H9 (cell line): ENCODE measurements at regions not wholly inside any gene's neighbourhood (a gene's known extent, or its start where the extent isn't known, plus 50 kb on each side); places are given as distances from the start of the nearest gene placed in this dataset.

ENCODE experiments used
- DNase-seq: peaks from one replicate; pipeline ENCODE4 v3.0.0-alpha.2; 2017
- H2AFZ ChIP-seq: one replicate; pipeline ENCODE4 v1.6.1; 2013; ENCODE audit warnings: mild to moderate bottlenecking, low read length, control low read depth, moderate library complexity
- H2AK5ac ChIP-seq: 2 replicates; pipeline ENCODE4 v1.6.1; 2013; ENCODE audit warnings: low read length, control low read depth, mixed read lengths; ENCODE audit not compliant: insufficient read length
- H2BK120ac ChIP-seq: one replicate; pipeline ENCODE4 v1.6.1; 2013; ENCODE audit warnings: low read depth, mild to moderate bottlenecking, low read length, control low read depth, inconsistent platforms; ENCODE audit not compliant: poor library complexity, severe bottlenecking
- H2BK12ac ChIP-seq: 2 replicates; pipeline ENCODE4 v1.6.1; 2013; ENCODE audit warnings: low read length, control low read depth, mixed read lengths, low read depth; ENCODE audit not compliant: insufficient read length
- H2BK15ac ChIP-seq: 2 replicates; pipeline ENCODE4 v1.6.1; 2013; ENCODE audit warnings: low read depth, low read length, control low read depth
- H2BK20ac ChIP-seq: one replicate; pipeline ENCODE4 v1.6.1; 2013; ENCODE audit warnings: low read depth, mild to moderate bottlenecking, low read length, control low read depth, inconsistent platforms; ENCODE audit not compliant: poor library complexity, severe bottlenecking
- H2BK5ac ChIP-seq: 2 replicates; pipeline ENCODE4 v1.6.1; 2013; ENCODE audit warnings: low read length, control low read depth, mixed read lengths; ENCODE audit not compliant: insufficient read length
- H3K14ac ChIP-seq: 2 replicates; pipeline ENCODE4 v1.6.1; 2013; ENCODE audit warnings: low read length, control low read depth; ENCODE audit not compliant: insufficient read depth
- H3K18ac ChIP-seq: 2 replicates; pipeline ENCODE4 v1.6.1; 2013; ENCODE audit warnings: low read depth, mild to moderate bottlenecking, mixed read lengths, low read length, control low read depth; ENCODE audit not compliant: insufficient read length
- H3K23ac ChIP-seq: 2 replicates; pipeline ENCODE4 v1.6.1; 2013; ENCODE audit warnings: low read length, control low read depth, mixed read lengths, low read depth; ENCODE audit not compliant: insufficient read length
- H3K23me2 ChIP-seq: 2 replicates; pipeline ENCODE4 v1.6.1; 2013; ENCODE audit warnings: low read depth, mild to moderate bottlenecking, mixed read lengths, low read length, control low read depth; ENCODE audit not compliant: insufficient read length, poor library complexity, severe bottlenecking
- H3K27ac ChIP-seq: 2 replicates; pipeline ENCODE4 v1.5.1; 2013; ENCODE audit warnings: low read length, control low read depth, mixed read lengths, low read depth; ENCODE audit not compliant: insufficient read length
- H3K27me3 ChIP-seq: 2 replicates; pipeline ENCODE4 v1.6.1; 2013; ENCODE audit warnings: low read length, control low read depth, inconsistent platforms; ENCODE audit not compliant: insufficient read depth
- H3K4ac ChIP-seq: 2 replicates; pipeline ENCODE4 v1.6.1; 2013; ENCODE audit warnings: low read depth, mild to moderate bottlenecking, control low read depth, inconsistent platforms, low read length, moderate library complexity
- H3K4me1 ChIP-seq: 2 replicates; pipeline ENCODE4 v1.6.1; 2013; ENCODE audit warnings: low read length, control low read depth, inconsistent platforms; ENCODE audit not compliant: insufficient read depth
- H3K4me2 ChIP-seq: 2 replicates; pipeline ENCODE4 v1.6.1; 2013; ENCODE audit warnings: low read length, control low read depth, mixed read lengths; ENCODE audit not compliant: insufficient read length, insufficient read depth
- H3K56ac ChIP-seq: 2 replicates; pipeline ENCODE4 v1.6.1; 2013; ENCODE audit warnings: low read depth, mild to moderate bottlenecking, mixed read lengths, low read length, control low read depth; ENCODE audit not compliant: insufficient read length
- H3K79me1 ChIP-seq: 2 replicates; pipeline ENCODE4 v1.6.1; 2013; ENCODE audit warnings: low read depth, mild to moderate bottlenecking, moderate library complexity, low read length, control low read depth, inconsistent platforms; ENCODE audit not compliant: insufficient read depth, poor library complexity, severe bottlenecking
- H3K79me2 ChIP-seq: 2 replicates; pipeline ENCODE4 v1.6.1; 2013; ENCODE audit warnings: low read length, control low read depth, inconsistent platforms; ENCODE audit not compliant: insufficient read depth
- H3K9ac ChIP-seq: 2 replicates; pipeline ENCODE4 v1.6.1; 2013; ENCODE audit warnings: low read length, control low read depth, mixed read lengths; ENCODE audit not compliant: insufficient read length; ENCODE audit errors: extremely low read depth
- H3K9me3 ChIP-seq: one replicate; pipeline ENCODE4 v1.6.1; 2013; ENCODE audit warnings: low read depth, low read length, inconsistent platforms; ENCODE audit not compliant: control insufficient read depth
- H3T11ph ChIP-seq: one replicate; pipeline ENCODE4 v1.6.1; 2013; ENCODE audit warnings: mild to moderate bottlenecking, low read length, control low read depth, inconsistent platforms
- H4K20me1 ChIP-seq: one replicate; pipeline ENCODE4 v1.6.1; 2013; ENCODE audit not compliant: control insufficient read depth, insufficient read length, insufficient read depth
- H4K5ac ChIP-seq: 2 replicates; pipeline ENCODE4 v1.6.1; 2013; ENCODE audit warnings: low read depth, mild to moderate bottlenecking, mixed read lengths, low read length, control low read depth; ENCODE audit not compliant: insufficient read length
- H4K8ac ChIP-seq: replicated peaks from 2 replicates; pipeline ENCODE4 v1.6.1; 2013; ENCODE audit warnings: low read length, control low read depth, mixed read lengths, low read depth; ENCODE audit not compliant: insufficient read length
- H4K91ac ChIP-seq: 2 replicates; pipeline ENCODE4 v1.6.1; 2013; ENCODE audit warnings: low read depth, mild to moderate bottlenecking, moderate library complexity, mixed read lengths, low read length, control low read depth; ENCODE audit not compliant: insufficient read length
- H3K27ac Mint-ChIP-seq, 3 experiments: 2 replicates in 2 of 3; 3 replicates in 1 of 3; pipeline ENCODE4 v1.8.0; 2020 to 2021; ENCODE audit warnings: mixed read lengths in 3 of 3, mild to moderate bottlenecking in 1 of 3, moderate library complexity in 1 of 3
- H3K27me3 Mint-ChIP-seq: 2 replicates; pipeline ENCODE4 v1.8.0; 2021; ENCODE audit warnings: low read depth, mild to moderate bottlenecking, moderate library complexity, mixed read lengths
- H3K36me3 Mint-ChIP-seq, 3 experiments: 2 replicates in 2 of 3; 3 replicates in 1 of 3; pipeline ENCODE4 v1.8.0; 2020 to 2021; ENCODE audit warnings: low read depth in 3 of 3, mixed read lengths in 3 of 3; ENCODE audit not compliant: insufficient read depth in 1 of 3
- H3K4me1 Mint-ChIP-seq, 2 experiments: 2 replicates each; pipeline ENCODE4 v1.8.0; 2020; ENCODE audit warnings: mixed read lengths in 2 of 2
- H3K4me3 Mint-ChIP-seq, 2 experiments: 2 replicates in 1 of 2; 3 replicates in 1 of 2; pipeline ENCODE4 v1.8.0; 2020 to 2021; ENCODE audit warnings: mild to moderate bottlenecking in 2 of 2, mixed read lengths in 2 of 2, moderate library complexity in 1 of 2
- H3K9me3 Mint-ChIP-seq, 2 experiments: 2 replicates in 1 of 2; 3 replicates in 1 of 2; pipeline ENCODE4 v1.8.0; 2020; ENCODE audit warnings: mild to moderate bottlenecking in 2 of 2, mixed read lengths in 2 of 2, moderate library complexity in 1 of 2
- CTCF ChIP-seq: fragments of 200-600 bp; sonication (generic); conservative IDR thresholded peaks from 3 replicates; pipeline ENCODE4 v1.8.0; 2021; ENCODE audit warnings: antibody characterized with exemption, mild to moderate bottlenecking
- WGBS: extraction: QIAGEN DNeasy Blood & Tissue Kit; methylation state at CpG from one replicate; pipeline ENCODE4 v1.1.7; 2013; ENCODE audit warnings: missing lambda C conversion rate, low lambda C conversion rate, mixed read lengths; ENCODE audit not compliant: insufficient read length; ENCODE audit errors: extremely low coverage; 5-methylcytosine and 5-hydroxymethylcytosine counted together

DNA sequence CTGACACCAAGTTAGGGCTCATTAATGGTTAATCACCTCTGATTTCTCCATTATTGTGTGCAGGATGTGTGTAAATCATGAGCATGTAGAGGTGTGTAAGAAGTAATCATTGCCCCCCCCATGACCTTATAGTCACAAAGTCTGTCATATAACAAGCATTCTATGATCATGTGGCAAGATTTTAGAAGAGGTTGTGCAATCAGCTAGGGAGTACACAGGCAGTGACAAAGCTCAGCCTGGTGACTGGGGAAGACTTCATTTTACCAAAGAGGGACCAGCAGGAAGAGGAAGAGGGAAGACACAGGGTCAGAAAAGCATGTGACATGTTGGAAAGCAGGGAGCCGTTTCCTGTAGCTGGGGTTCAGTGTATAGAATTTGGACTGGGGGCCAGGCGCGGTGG lies 176.5 kb upstream of the LARGE1 start:
- Histone ChIP-seq H2AK5ac (no peak overlapping the region), H3K79me2 (no peaks in the 10 kb centered on the region), H3K27me3 (no peaks in the 10 kb centered on the region), H4K8ac (no peak overlapping the region), H3K56ac (no peak overlapping the region), H3K23me2 (no peaks in the 10 kb centered on the region), H3K14ac (no peak overlapping the region), H3K4ac (no peak overlapping the region), H3K18ac (no peak overlapping the region), H2BK20ac (no peak overlapping the region), H3K9ac (no peak overlapping the region), H4K91ac (no peak overlapping the region), H3K23ac (no peak overlapping the region), H2BK120ac (no peak overlapping the region), H2BK12ac (no peak overlapping the region), H3K79me1 (no peaks in the 10 kb centered on the region), H4K20me1 (no peaks in the 10 kb centered on the region), H2BK5ac (no peak overlapping the region), H3K9me3 (no peaks in the 10 kb centered on the region), H2AFZ (no peak overlapping the region), H3K4me1 (no peaks in the 10 kb centered on the region; the same call in 1 of the 2 replicates), H3K4me2 (no peak overlapping the region), H4K5ac (no peak overlapping the region), H2BK15ac (no peak overlapping the region), H3K27ac (no peak overlapping the region), H3T11ph (no peak overlapping the region)
- Mint-ChIP-seq H3K4me1 (peaks cover 8% of the 10 kb centered on the region in 2 experiments; a peak in 3 of 4 replicates), H3K9me3 (peaks cover 0 to 2% of the 10 kb centered on the region in 2 experiments; a peak in 1 of 5 replicates), H3K36me3 (no peaks in the 10 kb centered on the region; a peak in 1 of 7 replicates), H3K27me3 (peaks cover 4% of the 10 kb centered on the region), H3K27ac (no peak overlapping the region), H3K4me3 (no peak overlapping the region)
- TF ChIP-seq CTCF, result no peak
- WGBS, result no CpG with 5 or more reads among the region's 3 CpGs
- DNase-seq, result no peak
